ENCODE measurements at regions not wholly inside any gene's neighbourhood (a gene's known extent, or its start where the extent isn't known, plus 50 kb on each side); places are given as distances from the start of the nearest gene placed in this dataset.

- no peak for DNase-seq (ENCODE audit: low spot score)
Observed at GRCh38 chr6:14254505-14254904, 136.9 kb downstream of the CD83 start.

GRCh38 chr6:14255916-14256315 is 138.3 kb downstream of the CD83 start:
- DNase-seq (ENCODE audit: low spot score): no peak

DNA sequence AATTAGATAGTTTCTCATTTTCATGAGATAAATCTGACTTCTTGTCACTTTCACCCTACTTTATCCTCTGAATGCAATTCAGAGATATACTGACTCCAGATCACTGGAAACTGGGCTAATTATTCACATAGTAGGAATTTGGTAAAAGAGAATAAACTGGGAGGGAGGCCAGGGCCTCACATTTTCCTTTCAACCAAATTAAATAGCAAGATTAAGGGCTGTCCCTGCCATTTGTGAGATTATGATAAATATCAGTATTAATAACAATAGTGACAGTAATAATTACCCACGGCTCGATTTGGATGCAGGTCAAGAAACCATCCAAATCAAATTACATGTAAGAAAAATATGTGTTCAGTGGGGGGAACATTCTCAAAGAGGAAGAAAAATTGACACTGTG is 140.5 kb downstream of the CD83 start:
- DNase-seq (ENCODE audit: low spot score): no peak

DNA sequence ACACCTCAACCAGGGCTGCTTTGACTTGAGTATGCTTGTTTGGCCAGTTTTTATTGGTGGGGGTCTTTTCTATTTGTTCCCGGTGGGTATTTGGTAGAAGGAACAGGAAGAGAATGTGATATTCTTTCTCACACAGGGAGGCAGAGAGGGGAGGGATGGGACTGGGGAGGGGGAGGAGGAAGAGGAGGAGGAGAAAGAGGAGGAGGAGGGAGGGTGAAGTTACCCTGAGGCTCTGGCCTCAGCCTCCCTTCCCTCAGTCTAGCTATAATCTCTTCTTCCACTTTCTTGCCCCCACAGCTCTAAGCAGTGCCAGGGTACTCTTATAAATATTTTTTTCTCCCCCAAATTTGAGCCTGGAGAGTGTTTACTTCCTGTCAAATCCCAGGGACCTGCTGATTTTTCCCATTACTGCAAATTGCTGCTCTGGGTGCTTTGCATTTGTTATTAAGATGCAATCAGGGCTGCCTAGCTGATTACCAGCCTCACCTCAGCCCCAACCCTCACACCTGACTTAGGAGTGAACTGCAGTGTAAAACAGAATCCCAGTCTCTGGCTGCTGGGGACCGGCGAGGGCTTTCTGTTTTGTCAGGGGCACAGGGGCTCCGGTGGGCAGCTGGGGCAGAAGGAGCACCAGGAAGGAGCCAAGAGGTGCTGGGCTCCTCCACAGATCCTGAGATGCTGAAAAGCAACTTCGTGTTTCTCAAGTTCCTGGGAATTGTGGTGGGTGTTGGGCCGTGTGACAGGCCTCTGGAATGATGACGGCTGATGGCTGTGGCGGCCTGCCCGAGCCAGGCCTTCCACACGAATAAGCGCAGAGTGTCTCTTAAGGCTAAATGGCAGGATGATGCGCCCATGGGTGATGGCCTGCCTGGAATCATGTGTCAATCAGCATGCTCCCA is 141.4 kb downstream of the CD83 start:
- DNase-seq (ENCODE audit: low spot score): no peak

GRCh38 chr6:14259594-14260152 is 142.1 kb downstream of the CD83 start:
- DNase-seq (ENCODE audit: low spot score): no peak

GRCh38 chr6:14260839-14261238 is 143.3 kb downstream of the CD83 start:
- DNase-seq (ENCODE audit: low spot score): no peak

GRCh38 chr6:14263881-14264424 is 146.4 kb downstream of the CD83 start:
- no peak for DNase-seq (ENCODE audit: low spot score)

DNA sequence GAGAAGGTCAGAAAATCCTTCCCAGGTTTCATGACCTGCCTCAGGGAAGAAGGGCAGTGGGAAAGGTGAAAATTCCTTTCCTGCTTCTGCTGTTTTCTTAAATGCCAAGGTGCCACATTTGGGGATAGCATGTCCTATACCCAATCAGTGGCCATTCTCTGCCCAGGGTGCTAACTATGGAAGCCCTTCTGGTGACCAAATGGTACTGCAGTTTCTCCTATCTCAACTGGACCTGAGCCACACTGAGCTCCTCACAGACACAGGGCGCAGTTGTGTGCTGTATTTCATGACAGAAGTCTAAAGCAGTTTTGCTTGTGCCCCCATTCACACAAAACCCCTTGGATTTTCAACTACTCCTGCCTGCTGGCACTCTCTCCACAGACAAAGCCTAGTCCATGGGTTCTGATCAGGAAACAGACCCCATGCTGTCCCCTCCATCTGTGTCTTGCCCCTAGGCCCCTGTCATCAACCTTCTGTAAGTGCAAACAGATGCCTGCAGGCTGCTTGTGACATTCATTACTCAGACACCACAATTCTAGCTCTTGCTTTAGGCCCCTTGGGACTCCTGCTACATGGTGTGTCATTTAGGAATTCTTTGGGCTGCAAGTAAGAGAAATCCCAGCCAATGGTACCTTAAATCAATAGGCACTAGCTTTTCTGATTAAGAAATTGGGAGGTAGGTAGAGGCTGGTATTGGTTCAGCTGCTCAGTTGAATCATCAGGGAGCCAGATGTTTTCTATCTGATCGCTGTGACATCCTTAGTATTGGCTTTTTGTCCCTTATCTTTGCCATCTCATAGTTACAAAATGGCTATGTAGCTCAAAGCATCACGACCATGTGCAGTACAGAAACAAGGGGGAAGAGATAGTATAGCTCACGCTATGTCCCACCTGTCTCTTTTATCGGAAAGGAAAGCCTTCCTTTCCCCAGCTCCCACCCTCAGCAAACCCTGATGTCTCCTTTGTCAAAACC is 147.8 kb downstream of the CD83 start:
- no peak for DNase-seq (ENCODE audit: low spot score)

- DNase-seq (ENCODE audit: low spot score): no peak
Observed at GRCh38 chr6:14266266-14266665, 148.7 kb downstream of the CD83 start.

DNA sequence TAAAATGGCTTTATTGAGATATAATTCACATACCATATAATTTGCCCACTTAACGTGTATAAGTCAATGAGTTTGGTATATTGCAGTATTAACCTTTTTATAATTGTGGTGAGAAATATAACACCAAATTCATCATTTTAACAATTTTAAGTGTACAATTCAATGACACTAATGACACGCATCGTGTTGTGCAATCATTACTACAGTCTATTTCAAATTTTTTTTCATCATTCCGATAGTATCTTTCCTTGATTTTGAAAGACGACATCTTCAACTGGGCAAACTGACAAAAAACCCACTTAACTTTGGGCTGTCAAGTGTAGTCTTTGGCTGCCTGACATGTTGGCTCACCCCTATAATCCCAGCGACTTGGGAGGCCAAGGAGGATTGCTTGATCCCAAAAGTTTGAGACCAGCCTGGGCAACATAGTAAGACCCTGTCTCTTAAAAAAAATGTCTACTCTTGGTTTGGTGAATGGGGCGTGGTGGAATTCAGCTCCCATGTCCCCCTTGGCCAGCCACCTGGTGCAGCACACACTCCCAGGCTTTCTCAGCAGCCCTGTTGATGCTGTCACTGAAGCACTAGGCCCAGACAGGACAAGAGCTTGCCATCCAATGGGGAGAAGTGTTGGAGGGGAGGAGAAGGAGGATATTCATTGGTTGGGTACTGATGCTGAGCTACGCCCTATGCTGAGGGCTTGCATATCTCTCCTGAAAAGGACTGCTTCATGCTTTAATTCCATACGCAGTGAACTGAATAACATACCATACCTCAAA is 150.5 kb downstream of the CD83 start:
- no peak for DNase-seq (ENCODE audit: low spot score)

- DNase-seq (ENCODE audit: low spot score): no peak
Observed at GRCh38 chr6:14269436-14269835, 151.9 kb downstream of the CD83 start.

- no peak for DNase-seq (ENCODE audit: low spot score)
Observed at GRCh38 chr6:14270142-14270893, 152.7 kb downstream of the CD83 start.

DNA sequence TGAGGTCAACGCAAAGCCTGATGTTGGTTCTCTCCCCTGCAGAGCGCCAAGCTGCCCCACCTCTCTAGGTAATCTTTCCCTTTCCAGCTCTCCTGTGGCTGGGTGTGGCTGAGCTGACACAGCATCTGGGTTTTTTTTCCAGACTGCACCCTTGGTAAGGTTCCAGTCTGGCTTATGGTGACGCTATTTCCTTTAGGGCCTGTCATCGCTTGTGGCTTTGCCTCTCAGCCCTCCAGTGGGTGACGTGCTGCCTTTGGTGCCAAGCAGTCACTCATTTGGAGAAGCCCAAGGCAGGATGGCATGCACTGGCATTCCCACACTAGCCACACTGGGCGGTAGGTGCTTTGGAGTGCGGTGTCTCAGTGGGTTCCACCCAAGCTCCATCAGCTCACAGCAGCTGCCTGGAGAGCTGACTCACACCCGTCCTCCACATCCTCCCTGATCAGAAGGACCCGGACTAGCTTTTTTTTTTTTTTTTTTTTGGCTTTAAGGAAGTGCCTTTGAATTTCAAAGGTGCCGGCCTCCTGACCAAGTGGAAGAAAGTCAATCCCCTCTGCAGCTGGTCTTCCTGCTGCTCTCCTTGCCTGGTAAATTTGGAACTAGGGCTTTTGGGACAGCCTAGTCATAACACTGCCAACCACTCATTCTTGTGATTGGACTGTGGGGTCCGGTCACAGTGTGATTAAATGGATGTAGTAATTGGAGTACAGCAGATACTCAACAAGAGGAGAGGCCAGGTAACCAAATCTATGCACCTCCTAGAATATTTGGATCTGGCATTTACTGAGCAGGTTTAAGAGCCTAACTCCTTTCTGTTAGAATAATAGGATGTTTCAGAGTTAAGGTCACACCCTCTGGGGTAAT is 153.6 kb downstream of the CD83 start:
- DNase-seq (ENCODE audit: low spot score): peak; percentile 69

DNA sequence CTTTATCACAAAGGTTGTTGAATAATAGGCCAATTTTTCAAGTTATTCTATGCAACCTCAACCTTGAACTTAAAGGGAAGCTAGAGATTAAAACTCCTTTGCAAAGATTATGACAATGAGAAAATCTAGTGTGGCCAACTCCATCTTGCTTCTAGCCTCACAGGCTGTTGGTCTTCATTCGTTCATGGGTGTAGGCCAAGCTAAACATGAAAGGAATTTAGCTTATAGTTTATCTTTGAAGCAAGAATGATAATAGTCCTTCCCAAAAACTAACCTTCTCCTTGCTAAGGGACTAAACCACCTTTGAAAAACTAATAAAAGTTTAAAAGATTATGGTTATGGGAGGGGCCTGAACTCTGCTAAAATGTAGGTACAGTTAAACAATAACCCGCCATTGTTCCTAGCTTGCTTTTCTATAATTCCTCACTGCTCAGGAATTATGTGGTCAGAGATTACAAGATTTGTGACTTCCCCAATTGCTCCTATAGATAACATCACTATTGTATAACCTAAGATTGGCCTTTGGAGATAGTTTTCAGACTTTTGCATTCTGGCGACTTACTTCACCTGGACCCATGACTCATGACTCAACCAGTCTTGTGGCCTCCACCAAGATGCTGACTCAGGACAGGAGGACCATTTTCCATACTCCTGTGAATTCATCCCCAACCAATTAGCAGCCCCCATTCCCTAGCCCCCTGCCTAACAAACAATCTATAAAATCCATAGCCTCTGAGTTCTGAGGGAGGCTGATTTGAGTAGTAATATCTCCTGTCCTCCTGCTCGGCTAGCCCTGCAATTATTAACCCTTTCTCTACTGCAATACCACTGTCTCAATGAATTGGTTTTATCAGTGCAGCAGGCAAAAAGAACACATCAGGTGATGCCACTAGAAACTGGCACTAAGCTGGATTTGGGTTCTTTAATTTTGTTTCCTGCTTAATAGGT is 154.5 kb downstream of the CD83 start:
- peak; percentile 4 for DNase-seq (ENCODE audit: low spot score)

DNA sequence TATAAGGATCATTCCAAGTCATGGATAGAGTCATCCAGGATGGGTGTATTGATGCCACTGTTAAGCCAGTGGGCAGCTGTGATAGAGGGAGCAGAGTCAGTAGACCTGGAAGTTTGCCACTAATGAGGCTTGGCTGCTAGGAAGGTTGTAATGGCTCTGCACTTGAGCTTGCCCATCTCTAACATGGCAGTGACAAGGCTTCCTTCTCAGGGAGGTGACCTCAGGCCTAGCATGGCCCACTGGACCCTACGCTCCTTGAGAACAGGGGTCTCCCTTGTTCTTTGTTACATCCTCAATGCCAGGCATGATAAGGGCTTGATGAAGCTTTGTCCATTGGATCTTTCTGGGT is 155.1 kb downstream of the CD83 start:
- peak; percentile 39 for DNase-seq (ENCODE audit: low spot score)

DNA sequence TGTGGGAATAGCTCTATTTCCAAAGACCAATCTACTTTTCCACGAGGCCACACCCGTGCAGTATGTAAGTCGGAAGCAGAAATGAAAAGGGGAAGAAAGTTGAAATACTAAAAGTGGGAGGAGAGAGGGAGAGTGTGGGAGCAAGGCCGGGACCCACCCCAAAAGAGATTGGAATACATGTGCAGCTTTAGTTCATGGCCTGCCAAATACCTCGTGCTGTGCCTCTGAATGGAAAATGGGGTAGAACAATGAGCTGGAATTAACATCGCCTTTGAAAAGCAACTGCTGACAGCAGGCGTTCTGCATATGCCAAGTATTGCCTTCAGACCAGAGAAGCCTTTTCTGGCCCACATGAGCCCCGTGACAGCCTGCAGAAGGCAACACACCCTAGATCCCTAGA is 155.6 kb downstream of the CD83 start:
- no peak for DNase-seq (ENCODE audit: low spot score)

- DNase-seq (ENCODE audit: low spot score): no peak
Observed at GRCh38 chr6:14274016-14274415, 156.4 kb downstream of the CD83 start.
